ENCODE measurements at regions not wholly inside any gene's neighbourhood (a gene's known extent, or its start where the extent isn't known, plus 50 kb on each side); places are given as distances from the start of the nearest gene placed in this dataset.
"Not testable (repeated sequence)": the region's sequence is repeated elsewhere in the genome, so short reads cannot be mapped to it uniquely, and the experiment has no call there.

- TF ChIP-seq, protein P1, sequence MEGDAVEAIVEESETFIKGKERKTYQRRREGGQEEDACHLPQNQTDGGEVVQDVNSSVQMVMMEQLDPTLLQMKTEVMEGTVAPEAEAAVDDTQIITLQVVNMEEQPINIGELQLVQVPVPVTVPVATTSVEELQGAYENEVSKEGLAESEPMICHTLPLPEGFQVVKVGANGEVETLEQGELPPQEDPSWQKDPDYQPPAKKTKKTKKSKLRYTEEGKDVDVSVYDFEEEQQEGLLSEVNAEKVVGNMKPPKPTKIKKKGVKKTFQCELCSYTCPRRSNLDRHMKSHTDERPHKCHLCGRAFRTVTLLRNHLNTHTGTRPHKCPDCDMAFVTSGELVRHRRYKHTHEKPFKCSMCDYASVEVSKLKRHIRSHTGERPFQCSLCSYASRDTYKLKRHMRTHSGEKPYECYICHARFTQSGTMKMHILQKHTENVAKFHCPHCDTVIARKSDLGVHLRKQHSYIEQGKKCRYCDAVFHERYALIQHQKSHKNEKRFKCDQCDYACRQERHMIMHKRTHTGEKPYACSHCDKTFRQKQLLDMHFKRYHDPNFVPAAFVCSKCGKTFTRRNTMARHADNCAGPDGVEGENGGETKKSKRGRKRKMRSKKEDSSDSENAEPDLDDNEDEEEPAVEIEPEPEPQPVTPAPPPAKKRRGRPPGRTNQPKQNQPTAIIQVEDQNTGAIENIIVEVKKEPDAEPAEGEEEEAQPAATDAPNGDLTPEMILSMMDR (conservative IDR thresholded peaks at IDR 0.05; ENCODE audit: control insufficient read depth, insufficient read depth, low read depth, low read length), result no peak
- DNase-seq (ENCODE audit: low read depth), result peak; percentile 44
- H3K4me3 ChIP-seq (ENCODE audit: control insufficient read depth, low read depth, low read length), result no peak overlapping the region
These were observed 87.8 kb upstream of the RNU6-1 start for GRCh38 chr15:67927501-67928168.

DNA sequence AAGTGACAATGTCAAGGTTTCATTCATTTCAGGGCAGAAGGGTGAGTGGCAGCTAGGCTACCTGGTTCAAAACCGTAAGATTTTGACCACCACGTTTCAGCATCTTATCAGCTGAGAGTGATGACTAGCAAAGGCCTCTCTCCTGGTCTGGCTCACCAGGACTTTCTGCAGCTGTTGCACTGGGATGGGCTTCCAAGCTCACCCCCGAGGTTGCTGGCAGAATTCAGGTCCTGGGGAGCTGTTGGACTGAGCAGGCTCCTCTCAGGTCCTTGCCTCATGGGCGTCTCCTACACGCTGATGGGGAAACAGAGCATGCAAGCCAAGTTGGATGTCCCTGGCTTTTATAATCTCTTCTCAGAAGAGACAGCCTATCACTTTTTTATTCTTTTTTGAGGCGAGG lies 88.8 kb upstream of the RNU6-1 start:
- TF ChIP-seq, protein P1 (conservative IDR thresholded peaks at IDR 0.05; ENCODE audit: control insufficient read depth, insufficient read depth, low read depth, low read length), result no peak
- no peak for DNase-seq (ENCODE audit: low read depth)
- H3K4me3 ChIP-seq (ENCODE audit: control insufficient read depth, low read depth, low read length), result no peak overlapping the region

GRCh38 chr15:67930720-67931119 lies 90.9 kb upstream of the RNU6-1 start:
- no peak for DNase-seq (ENCODE audit: low read depth)
- TF ChIP-seq, protein P1 (conservative IDR thresholded peaks at IDR 0.05; ENCODE audit: control insufficient read depth, insufficient read depth, low read depth, low read length), result no peak
- H3K4me3 ChIP-seq (ENCODE audit: control insufficient read depth, low read depth, low read length), result no peak overlapping the region

- TF ChIP-seq, protein P1 (conservative IDR thresholded peaks at IDR 0.05; ENCODE audit: control insufficient read depth, insufficient read depth, low read depth, low read length), result no peak
- H3K4me3 ChIP-seq (ENCODE audit: control insufficient read depth, low read depth, low read length), result no peak overlapping the region
- DNase-seq (ENCODE audit: low read depth), result peak; percentile 34
These were observed 92.0 kb upstream of the RNU6-1 start for GRCh38 chr15:67931861-67932260.

DNA sequence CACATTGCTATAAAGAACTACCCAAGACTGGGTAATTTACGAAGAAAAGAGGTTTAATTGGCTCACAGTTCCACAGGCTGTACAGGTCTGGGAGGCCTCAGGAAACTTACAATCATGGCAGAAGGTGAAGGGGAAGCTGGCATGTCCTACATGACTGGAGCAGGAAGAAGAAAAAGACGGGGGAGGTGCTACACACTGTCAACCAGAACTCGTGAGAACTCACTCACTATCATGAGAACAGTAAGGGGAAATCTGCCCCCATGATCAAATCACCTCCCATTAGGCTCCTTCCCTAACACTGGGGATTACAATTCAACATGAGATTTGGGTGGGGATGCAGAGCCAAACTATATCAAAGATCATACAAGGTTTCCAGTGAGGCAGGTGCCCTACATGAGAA lies 94.3 kb upstream of the RNU6-1 start:
- not testable (repeated sequence) for DNase-seq (ENCODE audit: low read depth)

DNA sequence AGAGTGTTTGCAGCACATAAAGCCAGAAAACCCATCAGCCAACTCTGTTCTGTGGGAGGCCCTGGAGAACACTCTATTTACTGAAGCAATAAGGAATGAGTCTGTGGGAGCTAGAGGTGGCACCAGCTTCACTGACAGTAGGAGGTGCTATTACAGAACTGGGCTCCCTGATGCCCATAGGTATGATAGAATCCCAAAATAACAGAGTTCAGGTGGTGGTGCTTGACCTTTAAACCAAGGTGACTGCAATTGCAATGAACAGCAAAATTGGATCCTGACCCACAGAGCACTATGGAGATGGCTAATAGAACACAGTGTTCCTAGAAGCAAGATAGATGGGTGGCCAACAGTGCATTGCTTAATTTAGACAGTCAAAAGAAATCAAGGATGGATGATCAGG lies 95.4 kb upstream of the RNU6-1 start:
- no peak for DNase-seq (ENCODE audit: low read depth)
- TF ChIP-seq, protein P1 (conservative IDR thresholded peaks at IDR 0.05; ENCODE audit: control insufficient read depth, insufficient read depth, low read depth, low read length), result no peak
- no peak overlapping the region for H3K4me3 ChIP-seq (ENCODE audit: control insufficient read depth, low read depth, low read length)

More for the DNA sequence above, 94.3 kb upstream of the RNU6-1 start:
- H3K4me3 ChIP-seq (ENCODE audit: control insufficient read depth, low read depth, low read length), result not testable (repeated sequence)

- TF ChIP-seq, protein P1 (conservative IDR thresholded peaks at IDR 0.05; ENCODE audit: control insufficient read depth, insufficient read depth, low read depth, low read length), result no peak
- no peak overlapping the region for H3K4me3 ChIP-seq (ENCODE audit: control insufficient read depth, low read depth, low read length)
- DNase-seq (ENCODE audit: low read depth), result no peak
These were observed 96.4 kb upstream of the RNU6-1 start for GRCh38 chr15:67936258-67936657.
